ENCODE measurements at regions not wholly inside any gene's neighbourhood (a gene's known extent, or its start where the extent isn't known, plus 50 kb on each side); places are given as distances from the start of the nearest gene placed in this dataset.
A peak's percentile ranks its signal among the peaks of the same experiment; 100 is the strongest.

GRCh38 chr6:3542032-3542640 is 85.3 kb upstream of the SLC22A23 start:
- peak in 1 of 2 experiments; percentile 52 for DNase-seq (ENCODE audit: low read depth in 1 of 2, low spot score in 1 of 2)
- in situ Hi-C loops (cut with HindIII; ENCODE audit: low pct_unique_long_range_greater_than_20kb, low sequenced_read_pairs): no loop called here
- no peak for TF ChIP-seq JUND (IDR thresholded peaks at IDR 0.05; ENCODE audit: low read depth)

- no peak for TF ChIP-seq JUND (IDR thresholded peaks at IDR 0.05; ENCODE audit: low read depth)
- no peak for DNase-seq (ENCODE audit: low read depth in 1 of 2, low spot score in 1 of 2)
- in situ Hi-C loops (cut with HindIII; ENCODE audit: low pct_unique_long_range_greater_than_20kb, low sequenced_read_pairs): no loop called here
These were observed 84.2 kb upstream of the SLC22A23 start for GRCh38 chr6:3541006-3541585.

- in situ Hi-C loops (cut with HindIII; ENCODE audit: low pct_unique_long_range_greater_than_20kb, low sequenced_read_pairs): no loop called here
- no peak for TF ChIP-seq JUND (IDR thresholded peaks at IDR 0.05; ENCODE audit: low read depth)
- DNase-seq (ENCODE audit: low read depth in 1 of 2, low spot score in 1 of 2): no peak
These were observed 83.5 kb upstream of the SLC22A23 start for GRCh38 chr6:3540253-3540820.

DNA sequence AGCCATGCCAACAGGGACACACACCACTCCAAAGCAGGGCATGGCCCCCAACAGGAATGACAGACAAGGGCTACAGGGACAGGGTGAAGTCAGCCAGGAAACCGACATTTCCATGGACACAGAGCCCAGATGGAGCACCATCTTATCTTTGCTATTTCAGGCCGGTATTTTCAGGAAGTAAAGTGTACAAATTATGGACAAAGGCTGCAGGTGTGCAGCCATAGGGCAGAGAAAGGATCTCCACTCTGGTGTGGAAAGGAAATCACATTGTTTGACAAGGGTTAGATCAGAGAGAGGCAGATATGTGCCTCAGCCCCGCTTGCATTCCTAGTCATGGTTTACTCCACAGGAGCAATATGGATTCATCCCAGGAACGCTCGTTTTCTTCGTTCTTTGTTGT is 81.7 kb upstream of the SLC22A23 start:
- in situ Hi-C loops (cut with HindIII; ENCODE audit: low pct_unique_long_range_greater_than_20kb, low sequenced_read_pairs): no loop called here
- DNase-seq (ENCODE audit: low read depth in 1 of 2, low spot score in 1 of 2): no peak
- TF ChIP-seq JUND (IDR thresholded peaks at IDR 0.05; ENCODE audit: low read depth): no peak

DNA sequence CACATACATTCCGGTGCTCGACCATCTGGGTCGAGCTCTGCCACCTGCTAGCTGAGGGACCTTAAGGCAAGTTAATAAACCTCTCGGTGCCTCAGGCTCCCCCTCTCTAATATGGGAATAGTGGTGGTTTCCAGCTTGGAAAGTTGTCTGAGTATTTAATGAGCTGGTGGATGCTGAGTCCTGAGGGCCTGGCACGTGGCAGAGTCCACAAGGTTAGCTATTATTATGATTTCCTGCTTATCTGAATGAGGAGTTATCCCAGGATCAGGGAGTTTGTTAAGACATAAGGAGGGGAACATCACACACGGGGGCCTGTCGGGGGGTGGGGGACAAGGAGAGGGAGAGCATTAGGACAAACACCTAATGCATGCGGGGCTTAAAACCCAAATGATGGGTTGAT is 80.1 kb upstream of the SLC22A23 start:
- no peak for TF ChIP-seq JUND (IDR thresholded peaks at IDR 0.05; ENCODE audit: low read depth)
- in situ Hi-C loops (cut with HindIII; ENCODE audit: low pct_unique_long_range_greater_than_20kb, low sequenced_read_pairs): no loop called here
- DNase-seq (ENCODE audit: low read depth in 1 of 2, low spot score in 1 of 2): no peak

GRCh38 chr6:3535776-3536435 is 79.1 kb upstream of the SLC22A23 start:
- in situ Hi-C loops (cut with HindIII; ENCODE audit: low pct_unique_long_range_greater_than_20kb, low sequenced_read_pairs): no loop called here
- no peak for DNase-seq (ENCODE audit: low read depth in 1 of 2, low spot score in 1 of 2)
- no peak for TF ChIP-seq JUND (IDR thresholded peaks at IDR 0.05; ENCODE audit: low read depth)

GRCh38 chr6:3535033-3535775 is 78.4 kb upstream of the SLC22A23 start:
- TF ChIP-seq JUND (IDR thresholded peaks at IDR 0.05; ENCODE audit: low read depth): no peak
- no peak for DNase-seq (ENCODE audit: low read depth in 1 of 2, low spot score in 1 of 2)
- in situ Hi-C loops (cut with HindIII; ENCODE audit: low pct_unique_long_range_greater_than_20kb, low sequenced_read_pairs): no loop called here

DNA sequence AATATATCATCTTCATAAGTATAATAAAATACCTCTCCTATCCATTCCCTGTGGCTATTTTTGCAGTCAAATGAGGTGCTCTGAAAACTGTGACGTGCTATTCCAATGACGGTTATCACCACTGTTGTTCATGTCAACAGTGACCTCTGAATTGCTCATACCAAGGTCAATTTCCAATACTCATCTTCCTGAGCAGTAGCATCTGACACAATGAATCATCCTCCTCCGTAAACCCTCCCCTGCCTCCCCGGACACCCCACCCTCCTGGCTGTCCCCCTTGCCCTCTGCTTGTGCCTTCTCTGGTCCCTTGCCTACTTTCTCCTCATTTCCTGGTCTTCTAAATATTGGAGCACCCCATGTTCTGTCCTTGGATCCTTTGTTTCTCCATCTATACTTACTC is 77.7 kb upstream of the SLC22A23 start:
- in situ Hi-C loops (cut with HindIII; ENCODE audit: low pct_unique_long_range_greater_than_20kb, low sequenced_read_pairs): no loop called here
- no peak for DNase-seq (ENCODE audit: low read depth in 1 of 2, low spot score in 1 of 2)
- no peak for TF ChIP-seq JUND (IDR thresholded peaks at IDR 0.05; ENCODE audit: low read depth)

- no peak for TF ChIP-seq JUND (IDR thresholded peaks at IDR 0.05; ENCODE audit: low read depth)
- in situ Hi-C loops (cut with HindIII; ENCODE audit: low pct_unique_long_range_greater_than_20kb, low sequenced_read_pairs): no loop called here
- no peak for DNase-seq (ENCODE audit: low read depth in 1 of 2, low spot score in 1 of 2)
These were observed 77.1 kb upstream of the SLC22A23 start for GRCh38 chr6:3533981-3534380.

DNA sequence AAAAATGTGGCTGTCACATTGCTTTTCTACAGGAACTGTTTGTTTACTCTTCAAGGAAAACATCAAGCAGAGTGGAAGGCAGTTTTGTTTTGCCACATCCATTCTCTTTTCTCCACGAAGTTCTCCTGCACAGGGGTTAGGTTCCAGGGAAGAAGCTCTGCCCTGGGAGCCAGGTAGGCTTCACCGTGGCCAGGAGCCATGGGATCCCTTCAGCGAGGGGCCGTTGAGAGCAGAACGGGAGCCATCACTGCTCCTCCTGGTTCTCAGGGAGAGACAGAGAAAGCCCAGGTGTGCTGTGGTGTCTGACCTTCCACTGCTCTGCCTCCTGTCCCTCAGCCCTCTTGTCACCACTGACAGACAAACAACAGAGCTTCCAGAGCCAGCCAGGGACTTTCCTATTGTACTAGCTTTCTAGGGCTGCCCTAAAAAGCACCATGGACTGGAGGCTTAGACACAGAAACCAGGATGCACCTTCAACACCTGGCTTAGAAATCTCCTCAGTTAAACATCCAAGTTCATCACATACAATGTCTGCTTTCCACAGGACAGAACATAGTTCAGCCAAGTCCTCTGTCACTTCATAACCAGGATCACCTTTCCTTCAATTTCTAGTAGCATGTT is 75.6 kb upstream of the SLC22A23 start:
- in situ Hi-C loops (cut with HindIII; ENCODE audit: low pct_unique_long_range_greater_than_20kb, low sequenced_read_pairs): no loop called here
- no peak for TF ChIP-seq JUND (IDR thresholded peaks at IDR 0.05; ENCODE audit: low read depth)
- no peak for DNase-seq (ENCODE audit: low read depth in 1 of 2, low spot score in 1 of 2)

DNA sequence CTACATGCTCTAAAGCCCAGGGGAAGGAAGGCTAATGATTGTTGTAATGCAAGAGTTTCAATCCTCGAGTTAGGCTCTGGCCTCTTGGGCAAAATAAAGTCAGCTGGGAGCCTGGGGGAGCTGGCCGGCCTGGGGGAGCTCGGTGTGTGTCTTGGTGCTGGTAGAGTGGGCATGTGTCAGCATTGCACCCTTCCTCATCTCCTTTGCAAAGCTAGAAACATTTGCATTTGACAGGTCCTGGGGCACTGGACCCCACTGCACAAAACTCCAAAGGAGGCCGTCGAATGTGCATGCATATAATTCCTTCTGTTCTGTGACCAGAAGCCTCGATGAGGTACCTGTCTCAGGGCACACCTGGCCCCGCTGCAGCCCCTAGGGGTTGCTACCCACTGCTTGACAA is 74.6 kb upstream of the SLC22A23 start:
- in situ Hi-C loops (cut with HindIII; ENCODE audit: low pct_unique_long_range_greater_than_20kb, low sequenced_read_pairs): no loop called here
- DNase-seq (ENCODE audit: low read depth in 1 of 2, low spot score in 1 of 2): no peak
- no peak for TF ChIP-seq JUND (IDR thresholded peaks at IDR 0.05; ENCODE audit: low read depth)

DNA sequence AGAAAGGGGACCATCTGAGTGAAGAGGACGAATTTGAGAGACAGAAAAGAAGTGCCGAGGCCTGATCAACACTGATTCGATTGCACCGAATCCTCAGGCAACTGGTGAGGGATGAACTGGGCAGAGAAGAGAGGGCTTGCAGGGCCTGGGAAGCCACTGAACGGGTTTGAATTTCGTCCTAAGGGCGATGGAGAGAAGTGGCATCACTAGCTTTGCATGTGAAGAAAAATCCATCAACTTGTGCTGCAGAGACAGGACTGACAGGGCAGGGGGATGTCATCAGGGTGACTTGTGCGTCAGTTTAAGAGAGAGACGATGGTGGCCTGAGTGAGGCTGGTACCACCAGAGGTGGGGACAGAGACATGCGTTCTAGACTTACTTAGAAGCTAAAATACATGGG is 73.7 kb upstream of the SLC22A23 start:
- in situ Hi-C loops (cut with HindIII; ENCODE audit: low pct_unique_long_range_greater_than_20kb, low sequenced_read_pairs): no loop called here
- TF ChIP-seq JUND (IDR thresholded peaks at IDR 0.05; ENCODE audit: low read depth): no peak
- no peak for DNase-seq (ENCODE audit: low read depth in 1 of 2, low spot score in 1 of 2)

Measured in T47D (cell line).